ENCODE measurements at regions not wholly inside any gene's neighbourhood (a gene's known extent, or its start where the extent isn't known, plus 50 kb on each side); places are given as distances from the start of the nearest gene placed in this dataset.
"Not testable (repeated sequence)": the region's sequence is repeated elsewhere in the genome, so short reads cannot be mapped to it uniquely, and the experiment has no call there.

DNA sequence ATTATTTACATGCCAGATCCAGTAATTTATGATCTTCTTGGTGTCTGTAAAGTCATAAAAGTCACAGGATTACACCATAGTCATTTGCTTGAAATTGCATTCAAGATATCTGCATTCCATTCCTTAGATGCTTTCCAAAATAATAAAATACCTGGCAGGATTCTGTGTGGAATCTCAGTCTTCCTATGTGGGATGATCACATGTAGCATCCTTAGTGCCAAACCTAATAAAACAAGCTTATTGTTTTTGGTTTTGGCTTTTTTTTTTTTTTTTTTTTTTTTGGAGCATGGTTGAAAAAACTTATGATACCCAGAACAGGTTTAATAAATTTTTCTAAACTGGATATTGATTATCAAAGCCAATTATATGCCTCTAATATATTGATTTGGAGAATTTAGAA is 74.2 kb upstream of the PLGLB1 start:
- TF ChIP-seq, protein P1, sequence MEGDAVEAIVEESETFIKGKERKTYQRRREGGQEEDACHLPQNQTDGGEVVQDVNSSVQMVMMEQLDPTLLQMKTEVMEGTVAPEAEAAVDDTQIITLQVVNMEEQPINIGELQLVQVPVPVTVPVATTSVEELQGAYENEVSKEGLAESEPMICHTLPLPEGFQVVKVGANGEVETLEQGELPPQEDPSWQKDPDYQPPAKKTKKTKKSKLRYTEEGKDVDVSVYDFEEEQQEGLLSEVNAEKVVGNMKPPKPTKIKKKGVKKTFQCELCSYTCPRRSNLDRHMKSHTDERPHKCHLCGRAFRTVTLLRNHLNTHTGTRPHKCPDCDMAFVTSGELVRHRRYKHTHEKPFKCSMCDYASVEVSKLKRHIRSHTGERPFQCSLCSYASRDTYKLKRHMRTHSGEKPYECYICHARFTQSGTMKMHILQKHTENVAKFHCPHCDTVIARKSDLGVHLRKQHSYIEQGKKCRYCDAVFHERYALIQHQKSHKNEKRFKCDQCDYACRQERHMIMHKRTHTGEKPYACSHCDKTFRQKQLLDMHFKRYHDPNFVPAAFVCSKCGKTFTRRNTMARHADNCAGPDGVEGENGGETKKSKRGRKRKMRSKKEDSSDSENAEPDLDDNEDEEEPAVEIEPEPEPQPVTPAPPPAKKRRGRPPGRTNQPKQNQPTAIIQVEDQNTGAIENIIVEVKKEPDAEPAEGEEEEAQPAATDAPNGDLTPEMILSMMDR (IDR thresholded peaks at IDR 0.05), result not testable (repeated sequence)
- TF ChIP-seq POLR2A, POLR2AphosphoS5, EP300 (IDR thresholded peaks at IDR 0.05): not testable (repeated sequence)
